ENCODE measurements at regions not wholly inside any gene's neighbourhood (a gene's known extent, or its start where the extent isn't known, plus 50 kb on each side); places are given as distances from the start of the nearest gene placed in this dataset.

DNA sequence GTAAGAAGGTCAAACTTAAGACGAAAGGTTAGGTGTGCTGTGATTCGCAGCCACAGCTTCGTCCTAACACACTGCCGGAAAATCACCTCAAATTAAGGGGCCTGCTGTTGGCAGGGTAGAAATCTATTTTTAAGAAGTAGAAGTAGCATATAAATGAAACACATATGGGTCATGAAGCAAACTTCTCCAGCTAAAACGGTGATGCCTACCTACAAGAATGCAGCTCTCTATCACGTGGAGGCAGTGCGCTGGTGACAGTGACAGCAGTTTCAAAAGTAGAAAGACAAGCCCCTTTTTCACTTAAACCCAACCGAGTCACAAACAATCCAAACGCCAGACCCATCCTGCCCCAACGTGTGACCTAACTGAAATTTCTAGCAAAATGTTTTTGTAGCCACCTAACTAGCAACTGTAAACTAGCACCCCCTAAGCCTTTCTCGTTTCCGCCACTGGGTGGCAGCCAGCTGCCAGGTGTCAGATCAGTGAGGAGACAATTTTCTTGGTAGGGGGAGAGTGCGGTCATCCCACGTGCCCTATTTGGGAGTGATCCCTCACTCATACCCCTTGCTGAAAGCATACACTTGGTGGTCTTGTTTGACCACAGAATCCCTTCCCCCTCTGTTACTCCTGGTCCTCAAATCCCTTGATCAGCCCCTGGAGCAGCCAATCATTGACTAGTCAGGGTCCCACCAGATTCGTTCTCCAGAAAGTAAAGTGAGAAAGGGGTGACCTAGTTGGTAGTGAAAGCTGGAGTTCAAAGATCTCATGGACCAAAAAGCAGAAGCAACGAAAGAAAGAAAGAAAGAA is 71.8 kb upstream of the MAMDC2 start:
- TF ChIP-seq, protein P1, sequence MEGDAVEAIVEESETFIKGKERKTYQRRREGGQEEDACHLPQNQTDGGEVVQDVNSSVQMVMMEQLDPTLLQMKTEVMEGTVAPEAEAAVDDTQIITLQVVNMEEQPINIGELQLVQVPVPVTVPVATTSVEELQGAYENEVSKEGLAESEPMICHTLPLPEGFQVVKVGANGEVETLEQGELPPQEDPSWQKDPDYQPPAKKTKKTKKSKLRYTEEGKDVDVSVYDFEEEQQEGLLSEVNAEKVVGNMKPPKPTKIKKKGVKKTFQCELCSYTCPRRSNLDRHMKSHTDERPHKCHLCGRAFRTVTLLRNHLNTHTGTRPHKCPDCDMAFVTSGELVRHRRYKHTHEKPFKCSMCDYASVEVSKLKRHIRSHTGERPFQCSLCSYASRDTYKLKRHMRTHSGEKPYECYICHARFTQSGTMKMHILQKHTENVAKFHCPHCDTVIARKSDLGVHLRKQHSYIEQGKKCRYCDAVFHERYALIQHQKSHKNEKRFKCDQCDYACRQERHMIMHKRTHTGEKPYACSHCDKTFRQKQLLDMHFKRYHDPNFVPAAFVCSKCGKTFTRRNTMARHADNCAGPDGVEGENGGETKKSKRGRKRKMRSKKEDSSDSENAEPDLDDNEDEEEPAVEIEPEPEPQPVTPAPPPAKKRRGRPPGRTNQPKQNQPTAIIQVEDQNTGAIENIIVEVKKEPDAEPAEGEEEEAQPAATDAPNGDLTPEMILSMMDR (conservative IDR thresholded peaks at IDR 0.05; ENCODE audit: low read depth in 2 of 2): peak; percentile 96 to 98
- TF ChIP-seq CREB1 (CRISPR knock-in tag; IDR thresholded peaks at IDR 0.05; ENCODE audit: low read depth) (no peak), ETS1 (IDR thresholded peaks at IDR 0.05) (no peak), EZH2 (IDR thresholded peaks at IDR 0.05; ENCODE audit: low read depth, unreplicated experiment) (no peak), POLR2AphosphoS5 (IDR thresholded peaks at IDR 0.05; ENCODE audit: low read depth) (no peak), ZNF114 (CRISPR knock-in tag; IDR thresholded peaks at IDR 0.05) (no peak), EZH2phosphoT487 (IDR thresholded peaks at IDR 0.05; ENCODE audit: unreplicated experiment) (no peak), NANOG (IDR thresholded peaks at IDR 0.05; ENCODE audit: borderline replicate concordance) (no peak), STAT1 (IDR thresholded peaks at IDR 0.05; ENCODE audit: unreplicated experiment) (no peak)
- TF ChIP-seq, protein P2, sequence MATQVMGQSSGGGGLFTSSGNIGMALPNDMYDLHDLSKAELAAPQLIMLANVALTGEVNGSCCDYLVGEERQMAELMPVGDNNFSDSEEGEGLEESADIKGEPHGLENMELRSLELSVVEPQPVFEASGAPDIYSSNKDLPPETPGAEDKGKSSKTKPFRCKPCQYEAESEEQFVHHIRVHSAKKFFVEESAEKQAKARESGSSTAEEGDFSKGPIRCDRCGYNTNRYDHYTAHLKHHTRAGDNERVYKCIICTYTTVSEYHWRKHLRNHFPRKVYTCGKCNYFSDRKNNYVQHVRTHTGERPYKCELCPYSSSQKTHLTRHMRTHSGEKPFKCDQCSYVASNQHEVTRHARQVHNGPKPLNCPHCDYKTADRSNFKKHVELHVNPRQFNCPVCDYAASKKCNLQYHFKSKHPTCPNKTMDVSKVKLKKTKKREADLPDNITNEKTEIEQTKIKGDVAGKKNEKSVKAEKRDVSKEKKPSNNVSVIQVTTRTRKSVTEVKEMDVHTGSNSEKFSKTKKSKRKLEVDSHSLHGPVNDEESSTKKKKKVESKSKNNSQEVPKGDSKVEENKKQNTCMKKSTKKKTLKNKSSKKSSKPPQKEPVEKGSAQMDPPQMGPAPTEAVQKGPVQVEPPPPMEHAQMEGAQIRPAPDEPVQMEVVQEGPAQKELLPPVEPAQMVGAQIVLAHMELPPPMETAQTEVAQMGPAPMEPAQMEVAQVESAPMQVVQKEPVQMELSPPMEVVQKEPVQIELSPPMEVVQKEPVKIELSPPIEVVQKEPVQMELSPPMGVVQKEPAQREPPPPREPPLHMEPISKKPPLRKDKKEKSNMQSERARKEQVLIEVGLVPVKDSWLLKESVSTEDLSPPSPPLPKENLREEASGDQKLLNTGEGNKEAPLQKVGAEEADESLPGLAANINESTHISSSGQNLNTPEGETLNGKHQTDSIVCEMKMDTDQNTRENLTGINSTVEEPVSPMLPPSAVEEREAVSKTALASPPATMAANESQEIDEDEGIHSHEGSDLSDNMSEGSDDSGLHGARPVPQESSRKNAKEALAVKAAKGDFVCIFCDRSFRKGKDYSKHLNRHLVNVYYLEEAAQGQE (IDR thresholded peaks at IDR 0.05; ENCODE audit: unreplicated experiment): no peak
- TF ChIP-seq, protein P3, sequence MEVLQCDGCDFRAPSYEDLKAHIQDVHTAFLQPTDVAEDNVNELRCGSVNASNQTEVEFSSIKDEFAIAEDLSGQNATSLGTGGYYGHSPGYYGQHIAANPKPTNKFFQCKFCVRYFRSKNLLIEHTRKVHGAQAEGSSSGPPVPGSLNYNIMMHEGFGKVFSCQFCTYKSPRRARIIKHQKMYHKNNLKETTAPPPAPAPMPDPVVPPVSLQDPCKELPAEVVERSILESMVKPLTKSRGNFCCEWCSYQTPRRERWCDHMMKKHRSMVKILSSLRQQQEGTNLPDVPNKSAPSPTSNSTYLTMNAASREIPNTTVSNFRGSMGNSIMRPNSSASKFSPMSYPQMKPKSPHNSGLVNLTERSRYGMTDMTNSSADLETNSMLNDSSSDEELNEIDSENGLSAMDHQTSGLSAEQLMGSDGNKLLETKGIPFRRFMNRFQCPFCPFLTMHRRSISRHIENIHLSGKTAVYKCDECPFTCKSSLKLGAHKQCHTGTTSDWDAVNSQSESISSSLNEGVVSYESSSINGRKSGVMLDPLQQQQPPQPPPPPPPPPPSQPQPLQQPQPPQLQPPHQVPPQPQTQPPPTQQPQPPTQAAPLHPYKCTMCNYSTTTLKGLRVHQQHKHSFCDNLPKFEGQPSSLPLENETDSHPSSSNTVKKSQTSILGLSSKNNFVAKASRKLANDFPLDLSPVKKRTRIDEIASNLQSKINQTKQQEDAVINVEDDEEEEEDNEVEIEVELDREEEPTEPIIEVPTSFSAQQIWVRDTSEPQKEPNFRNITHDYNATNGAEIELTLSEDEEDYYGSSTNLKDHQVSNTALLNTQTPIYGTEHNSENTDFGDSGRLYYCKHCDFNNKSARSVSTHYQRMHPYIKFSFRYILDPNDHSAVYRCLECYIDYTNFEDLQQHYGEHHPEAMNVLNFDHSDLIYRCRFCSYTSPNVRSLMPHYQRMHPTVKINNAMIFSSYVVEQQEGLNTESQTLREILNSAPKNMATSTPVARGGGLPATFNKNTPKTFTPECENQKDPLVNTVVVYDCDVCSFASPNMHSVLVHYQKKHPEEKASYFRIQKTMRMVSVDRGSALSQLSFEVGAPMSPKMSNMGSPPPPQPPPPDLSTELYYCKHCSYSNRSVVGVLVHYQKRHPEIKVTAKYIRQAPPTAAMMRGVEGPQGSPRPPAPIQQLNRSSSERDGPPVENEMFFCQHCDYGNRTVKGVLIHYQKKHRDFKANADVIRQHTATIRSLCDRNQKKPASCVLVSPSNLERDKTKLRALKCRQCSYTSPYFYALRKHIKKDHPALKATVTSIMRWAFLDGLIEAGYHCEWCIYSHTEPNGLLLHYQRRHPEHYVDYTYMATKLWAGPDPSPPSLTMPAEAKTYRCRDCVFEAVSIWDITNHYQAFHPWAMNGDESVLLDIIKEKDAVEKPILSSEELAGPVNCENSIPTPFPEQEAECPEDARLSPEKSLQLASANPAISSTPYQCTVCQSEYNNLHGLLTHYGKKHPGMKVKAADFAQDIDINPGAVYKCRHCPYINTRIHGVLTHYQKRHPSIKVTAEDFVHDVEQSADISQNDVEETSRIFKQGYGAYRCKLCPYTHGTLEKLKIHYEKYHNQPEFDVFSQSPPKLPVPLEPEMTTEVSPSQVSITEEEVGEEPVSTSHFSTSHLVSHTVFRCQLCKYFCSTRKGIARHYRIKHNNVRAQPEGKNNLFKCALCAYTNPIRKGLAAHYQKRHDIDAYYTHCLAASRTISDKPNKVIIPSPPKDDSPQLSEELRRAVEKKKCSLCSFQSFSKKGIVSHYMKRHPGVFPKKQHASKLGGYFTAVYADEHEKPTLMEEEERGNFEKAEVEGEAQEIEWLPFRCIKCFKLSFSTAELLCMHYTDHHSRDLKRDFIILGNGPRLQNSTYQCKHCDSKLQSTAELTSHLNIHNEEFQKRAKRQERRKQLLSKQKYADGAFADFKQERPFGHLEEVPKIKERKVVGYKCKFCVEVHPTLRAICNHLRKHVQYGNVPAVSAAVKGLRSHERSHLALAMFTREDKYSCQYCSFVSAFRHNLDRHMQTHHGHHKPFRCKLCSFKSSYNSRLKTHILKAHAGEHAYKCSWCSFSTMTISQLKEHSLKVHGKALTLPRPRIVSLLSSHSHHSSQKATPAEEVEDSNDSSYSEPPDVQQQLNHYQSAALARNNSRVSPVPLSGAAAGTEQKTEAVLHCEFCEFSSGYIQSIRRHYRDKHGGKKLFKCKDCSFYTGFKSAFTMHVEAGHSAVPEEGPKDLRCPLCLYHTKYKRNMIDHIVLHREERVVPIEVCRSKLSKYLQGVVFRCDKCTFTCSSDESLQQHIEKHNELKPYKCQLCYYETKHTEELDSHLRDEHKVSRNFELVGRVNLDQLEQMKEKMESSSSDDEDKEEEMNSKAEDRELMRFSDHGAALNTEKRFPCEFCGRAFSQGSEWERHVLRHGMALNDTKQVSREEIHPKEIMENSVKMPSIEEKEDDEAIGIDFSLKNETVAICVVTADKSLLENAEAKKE (CRISPR knock-in tag; IDR thresholded peaks at IDR 0.05): no peak
